K562 (cell line): ENCODE measurements at regions not wholly inside any gene's neighbourhood (a gene's known extent, or its start where the extent isn't known, plus 50 kb on each side); places are given as distances from the start of the nearest gene placed in this dataset.

ENCODE experiments used
- BCL6 ChIP-seq: fragments of 250-450 bp; sonication (Bioruptor Pico); IDR thresholded peaks from 2 replicates; pipeline ENCODE4 v1.4.0; 2020
- CAMTA2 ChIP-seq: fragments of 250-450 bp; sonication (Bioruptor Pico); conservative IDR thresholded peaks from 2 replicates; pipeline ENCODE4 v1.5.1; 2022
- CHD7 ChIP-seq: fragments of 200-600 bp; sonication (generic); IDR thresholded peaks from one replicate; pipeline ENCODE4 v1.6.1; 2012; ENCODE audit warnings: mild to moderate bottlenecking, low read depth, low read length, inconsistent platforms
- CREBBP ChIP-seq: IDR thresholded peaks from one replicate; pipeline ENCODE4 v1.6.1; 2012; ENCODE audit warnings: low read depth, mild to moderate bottlenecking, control low read depth, inconsistent platforms, low read length
- ELK3 ChIP-seq: fragments of 450-650 bp; formaldehyde crosslinking; IDR thresholded peaks from 2 replicates; pipeline ENCODE4 v1.4.0; 2020; ENCODE audit warnings: mild to moderate bottlenecking
- TARDBP ChIP-seq: fragments of 450-650 bp; IDR thresholded peaks from 2 replicates; pipeline ENCODE4 v1.6.1; 2016
- TCF15 ChIP-seq: fragments of 250-450 bp; sonication (Bioruptor Pico); IDR thresholded peaks from 2 replicates; pipeline ENCODE4 v1.8.0; 2022; ENCODE audit warnings: moderate library complexity, mild to moderate bottlenecking, inconsistent platforms
- ZKSCAN8 ChIP-seq: fragments of 200-800 bp; sonication (Bioruptor generic); IDR thresholded peaks from 2 replicates; pipeline ENCODE4 v1.6.1; 2016; ENCODE audit warnings: missing genetic modification characterization, missing compliant biosample characterization
- ZNF639 ChIP-seq, 2 experiments: fragments of 200-800 bp in 1 of 2; sonication (Bioruptor generic) in 1 of 2; sonication (generic) in 1 of 2; formaldehyde crosslinking in 1 of 2; IDR thresholded peaks in 1 of 2; conservative IDR thresholded peaks in 1 of 2; 2 replicates each; pipeline versions ENCODE4 v1.5.0 to v1.6.1; 2016 to 2020; ENCODE audit warnings: missing compliant biosample characterization in 1 of 2, missing genetic modification characterization in 1 of 2, missing genetic modification reagents in 1 of 2

- TF ChIP-seq CHD7 (no peak), CAMTA2 (CRISPR knock-in tag) (no peak), ZNF639 (CRISPR knock-in tag; conservative IDR thresholded peaks at IDR 0.05 in 1 of 2, IDR thresholded peaks at IDR 0.05 in 1 of 2) (no peak), TCF15 (CRISPR knock-in tag) (no peak), BCL6 (CRISPR knock-in tag) (no peak), TARDBP (no peak), CREBBP (no peak), ZKSCAN8 (CRISPR knock-in tag) (no peak), ELK3 (CRISPR knock-in tag) (no peak)
These were observed 1411.9 kb upstream of the RAG2 start (continued) for GRCh38 chr11:38009932-38010331.
